Ascending aorta (tissue), 2 donors: ENCODE measurements at regions not wholly inside any gene's neighbourhood (a gene's known extent, or its start where the extent isn't known, plus 50 kb on each side); places are given as distances from the start of the nearest gene placed in this dataset.

Source experiments
- DNase-seq, 2 donors: peaks; one replicate each; pipeline ENCODE4 v3.0.0-alpha.2; 2019; ENCODE audit warnings: low spot score in 2 of 2
- H3K27ac ChIP-seq, 2 donors: fragments of 200-600 bp; sonication (generic); one replicate each; pipeline ENCODE4 v1.5.1; 2016 to 2017; ENCODE audit warnings: mild to moderate bottlenecking in 1 of 2
- H3K27me3 ChIP-seq: fragments of 200-600 bp; sonication (generic); one replicate; pipeline ENCODE4 v1.5.1; 2017
- H3K36me3 ChIP-seq, 2 donors: fragments of 200-600 bp; sonication (generic); one replicate each; pipeline ENCODE4 v1.5.1; 2016
- H3K4me1 ChIP-seq, 2 donors: fragments of 200-600 bp; sonication (generic); one replicate each; pipeline ENCODE4 v1.5.1; 2016 to 2017; ENCODE audit warnings: mild to moderate bottlenecking in 1 of 2
- H3K4me3 ChIP-seq, 2 donors: fragments of 200-600 bp; sonication (generic); one replicate each; pipeline ENCODE4 v1.5.1; 2016 to 2017; ENCODE audit warnings: mild to moderate bottlenecking in 1 of 2
- H3K9me3 ChIP-seq, 2 donors: fragments of 200-600 bp; sonication (generic); one replicate each; pipeline ENCODE4 v1.5.1; 2016
- intact Hi-C: fragments of 100-400 bp; cut with DNase I; formaldehyde crosslinking; loops from one replicate; pipeline ENCODE4 v1.15.1; 2023
- TF ChIP-seq, protein P1 (sequence below), 3 experiments: fragments of 200-600 bp in 2 of 3; fragments of 450-650 bp in 1 of 3; sonication (generic) in 2 of 3; IDR thresholded peaks; one replicate each; pipeline ENCODE4 v1.5.1; 2016 to 2019; ENCODE audit warnings: antibody characterized with exemption in 3 of 3, mild to moderate bottlenecking in 1 of 3, moderate library complexity in 1 of 3

DNA sequence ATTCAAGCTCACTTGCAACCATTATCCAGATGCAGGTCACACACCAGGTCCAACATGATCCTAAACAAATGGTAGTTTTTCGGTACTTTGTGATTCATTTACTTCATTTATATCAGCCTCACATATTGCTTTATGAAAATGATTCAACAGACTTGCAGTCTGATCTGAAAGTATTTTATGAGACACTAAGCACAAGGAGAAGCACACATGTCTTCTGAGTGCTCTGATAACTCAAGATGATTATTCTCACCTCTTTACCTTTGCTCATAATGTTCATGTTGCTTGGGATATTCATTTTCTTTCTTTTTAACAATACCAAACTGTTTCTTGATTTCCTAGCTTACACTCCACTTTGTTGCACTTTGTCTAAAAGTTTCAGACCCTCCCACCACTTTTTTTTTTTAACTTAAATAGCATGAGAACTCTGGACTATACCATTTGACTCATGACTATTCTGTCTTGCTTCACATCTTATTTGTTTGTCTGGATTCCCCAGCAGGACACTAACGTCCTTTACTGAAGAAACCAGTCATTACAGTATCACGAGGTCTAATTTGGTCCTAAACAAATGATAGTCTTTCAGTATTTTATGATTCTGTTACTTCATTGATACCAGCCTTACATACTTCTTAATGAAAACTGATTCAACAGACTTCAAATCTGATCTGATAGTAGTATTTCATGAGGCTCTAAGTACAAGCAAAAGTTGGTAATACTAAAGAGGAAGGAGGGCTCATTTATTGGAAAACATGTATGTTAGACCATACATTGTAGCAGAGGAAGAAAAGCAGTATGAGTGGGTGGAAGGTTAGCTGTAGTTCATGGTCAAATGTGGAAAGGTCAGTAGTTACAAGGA, 171.8 kb upstream of the AHR start:
- H3K4me3 ChIP-seq = no peak overlapping the region
- no peaks in the 10 kb centered on the region for H3K27me3 ChIP-seq
- H3K9me3 ChIP-seq = no peaks in the 10 kb centered on the region
- TF ChIP-seq, protein P1, sequence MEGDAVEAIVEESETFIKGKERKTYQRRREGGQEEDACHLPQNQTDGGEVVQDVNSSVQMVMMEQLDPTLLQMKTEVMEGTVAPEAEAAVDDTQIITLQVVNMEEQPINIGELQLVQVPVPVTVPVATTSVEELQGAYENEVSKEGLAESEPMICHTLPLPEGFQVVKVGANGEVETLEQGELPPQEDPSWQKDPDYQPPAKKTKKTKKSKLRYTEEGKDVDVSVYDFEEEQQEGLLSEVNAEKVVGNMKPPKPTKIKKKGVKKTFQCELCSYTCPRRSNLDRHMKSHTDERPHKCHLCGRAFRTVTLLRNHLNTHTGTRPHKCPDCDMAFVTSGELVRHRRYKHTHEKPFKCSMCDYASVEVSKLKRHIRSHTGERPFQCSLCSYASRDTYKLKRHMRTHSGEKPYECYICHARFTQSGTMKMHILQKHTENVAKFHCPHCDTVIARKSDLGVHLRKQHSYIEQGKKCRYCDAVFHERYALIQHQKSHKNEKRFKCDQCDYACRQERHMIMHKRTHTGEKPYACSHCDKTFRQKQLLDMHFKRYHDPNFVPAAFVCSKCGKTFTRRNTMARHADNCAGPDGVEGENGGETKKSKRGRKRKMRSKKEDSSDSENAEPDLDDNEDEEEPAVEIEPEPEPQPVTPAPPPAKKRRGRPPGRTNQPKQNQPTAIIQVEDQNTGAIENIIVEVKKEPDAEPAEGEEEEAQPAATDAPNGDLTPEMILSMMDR (IDR thresholded peaks at IDR 0.05) = no peak
- intact Hi-C loops = no loop called here
- no peak overlapping the region for H3K27ac ChIP-seq
- H3K36me3 ChIP-seq = no peaks in the 10 kb centered on the region
- no peaks in the 10 kb centered on the region for H3K4me1 ChIP-seq
- DNase-seq = no peak

DNA sequence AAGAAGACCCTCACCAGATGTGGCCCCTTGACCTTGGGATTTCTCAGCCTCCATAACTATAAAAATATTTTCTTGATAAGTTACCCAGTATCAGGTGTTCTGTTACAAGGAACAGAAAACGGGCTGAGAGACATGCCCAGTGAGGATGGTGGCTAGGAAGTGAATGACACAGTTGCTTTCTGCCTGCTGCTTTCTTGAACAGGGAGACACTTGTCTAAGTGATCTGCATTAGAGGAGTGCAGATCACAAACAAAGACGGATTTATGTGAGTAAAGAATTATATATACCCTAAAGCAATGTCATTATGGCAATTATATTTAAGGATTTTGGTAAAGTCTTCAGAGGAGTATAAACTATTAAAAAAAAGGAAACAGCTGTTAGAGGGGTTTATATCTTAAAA, 169.2 kb upstream of the AHR start:
- TF ChIP-seq, protein P1 (IDR thresholded peaks at IDR 0.05) = no peak
- no peaks in the 10 kb centered on the region for H3K4me1 ChIP-seq
- intact Hi-C loops = no loop called here
- no peaks in the 10 kb centered on the region for H3K36me3 ChIP-seq
- DNase-seq = no peak
- H3K27me3 ChIP-seq = no peaks in the 10 kb centered on the region
- H3K4me3 ChIP-seq = no peak overlapping the region
- no peak overlapping the region for H3K27ac ChIP-seq
- no peaks in the 10 kb centered on the region for H3K9me3 ChIP-seq

DNA sequence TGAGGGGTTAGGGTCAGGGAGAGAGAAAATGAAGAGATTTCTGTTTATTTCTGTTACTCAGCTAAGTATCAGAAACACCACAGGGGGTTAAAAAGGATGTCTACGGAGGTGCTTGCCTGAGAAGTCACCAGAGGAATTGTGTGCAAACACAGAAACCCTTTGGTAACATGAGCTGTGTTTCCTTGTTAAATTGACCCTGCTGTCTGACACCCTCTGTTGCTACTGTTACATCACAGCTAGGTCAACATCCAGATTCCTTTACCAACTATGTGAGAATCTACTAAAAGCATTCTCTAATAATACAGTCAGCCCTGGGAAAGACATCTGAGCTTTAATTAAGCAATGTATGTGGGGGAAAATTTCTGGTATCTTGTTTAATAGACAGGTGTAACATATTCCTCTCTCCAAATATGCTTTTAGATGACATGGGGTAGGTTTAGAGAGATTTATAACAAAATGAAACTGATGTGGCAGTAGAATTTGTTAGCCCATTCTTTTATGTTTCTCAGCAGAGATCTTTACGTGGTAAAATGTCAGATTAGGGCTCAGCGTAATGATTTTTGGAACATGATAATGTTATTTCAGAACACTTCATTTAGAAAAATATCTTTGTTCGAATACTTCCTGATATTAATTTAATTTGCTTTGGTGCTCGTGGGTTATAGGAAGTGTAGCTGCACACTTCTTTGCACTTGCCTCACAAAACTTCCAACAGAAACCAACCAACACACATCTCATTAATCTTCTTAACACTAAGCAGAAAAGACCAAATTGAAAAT, 168.0 kb upstream of the AHR start:
- Histone ChIP-seq H3K36me3 (no peaks in the 10 kb centered on the region), H3K27ac (no peak overlapping the region), H3K4me1 (no peaks in the 10 kb centered on the region), H3K27me3 (no peaks in the 10 kb centered on the region), H3K4me3 (peak overlapping the region; percentile 17 to 28), H3K9me3 (no peaks in the 10 kb centered on the region)
- TF ChIP-seq, protein P1 (IDR thresholded peaks at IDR 0.05) = no peak
- no peak for DNase-seq
- intact Hi-C loops = no loop called here

DNA sequence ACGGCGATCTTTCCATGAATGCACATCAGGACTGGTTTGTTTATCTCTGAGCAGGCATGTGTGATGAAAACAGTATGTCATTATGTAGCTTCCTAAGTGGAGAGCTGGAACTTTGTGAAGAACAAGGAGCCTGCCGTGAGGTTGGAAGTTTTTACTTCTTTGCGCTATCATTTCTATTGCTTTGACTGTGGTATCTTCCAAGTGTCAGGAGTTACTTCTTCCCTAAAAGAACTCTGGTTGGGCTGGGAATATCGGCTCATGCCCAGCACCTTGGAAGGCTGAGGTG, 167.4 kb upstream of the AHR start:
- no peak overlapping the region for H3K27ac ChIP-seq
- no peaks in the 10 kb centered on the region for H3K4me1 ChIP-seq
- H3K9me3 ChIP-seq = no peaks in the 10 kb centered on the region
- intact Hi-C loops = no loop called here
- no peak for DNase-seq
- no peaks in the 10 kb centered on the region for H3K36me3 ChIP-seq
- TF ChIP-seq, protein P1 (IDR thresholded peaks at IDR 0.05) = no peak
- peak overlapping the region in 1 of 2 donors; percentile 17 for H3K4me3 ChIP-seq
- H3K27me3 ChIP-seq = no peaks in the 10 kb centered on the region

DNA sequence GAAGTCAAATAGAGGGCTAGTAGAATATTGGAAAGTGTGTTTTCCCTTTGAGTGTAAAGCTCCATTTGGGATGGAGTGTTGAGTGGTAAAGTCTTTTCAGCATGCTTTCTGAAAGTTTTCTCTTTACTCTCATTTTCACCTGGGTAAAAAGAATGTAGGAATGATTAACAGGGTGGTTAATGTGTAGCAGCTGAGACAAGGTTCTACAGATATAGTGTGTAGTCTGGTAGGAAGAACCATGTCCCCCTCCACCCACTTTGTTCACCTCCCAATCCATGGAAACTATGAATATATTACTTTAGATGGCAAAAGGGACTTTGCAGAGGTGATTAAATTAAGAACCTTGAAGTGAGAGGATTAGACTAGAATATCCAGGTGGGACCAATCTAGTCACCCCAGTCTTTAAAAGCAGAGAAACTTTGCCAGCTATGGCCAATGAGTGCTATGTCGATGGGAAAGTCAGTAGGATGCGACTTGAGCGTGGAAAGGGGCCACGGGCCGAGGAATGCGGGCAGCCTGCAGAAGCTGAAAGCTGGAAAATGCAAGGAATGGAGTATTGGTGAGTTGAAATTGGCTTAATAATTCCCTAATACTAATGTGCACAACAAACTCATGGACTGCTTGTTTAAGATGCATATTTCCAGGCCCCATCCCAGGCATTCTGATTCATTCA, 166.3 kb upstream of the AHR start:
- no peak for DNase-seq

More for the DNA sequence above, 166.3 kb upstream of the AHR start:
- Histone ChIP-seq H3K27ac (no peak overlapping the region), H3K4me3 (no peak overlapping the region), H3K4me1 (no peaks in the 10 kb centered on the region), H3K9me3 (no peaks in the 10 kb centered on the region), H3K27me3 (no peaks in the 10 kb centered on the region), H3K36me3 (no peaks in the 10 kb centered on the region)
- TF ChIP-seq, protein P1 (IDR thresholded peaks at IDR 0.05) = no peak
- intact Hi-C loops = no loop called here
